Spleen (tissue), 11 donors: ENCODE measurements at regions not wholly inside any gene's neighbourhood (a gene's known extent, or its start where the extent isn't known, plus 50 kb on each side); places are given as distances from the start of the nearest gene placed in this dataset.

ENCODE experiments used
- DNase-seq: peaks from one replicate; pipeline ENCODE4 v3.0.0-alpha.2; 2020
- H3K27ac ChIP-seq, 8 donors: fragments of 200-600 bp; sonication (generic) in 7 of 8; 1 replicate in 4 of 8; 2 replicates in 4 of 8; pipeline versions ENCODE4 v1.5.0 to v1.8.0; 2016 to 2021; ENCODE audit warnings: inconsistent platforms in 4 of 8, mild to moderate bottlenecking in 4 of 8, moderate library complexity in 1 of 8
- H3K27me3 ChIP-seq, 7 donors: fragments of 200-600 bp; sonication (generic) in 6 of 7; replicated peaks in 1 of 7; 1 replicate in 4 of 7; 2 replicates in 3 of 7; pipeline versions ENCODE4 v1.5.0 to v1.8.0; 2016 to 2021; ENCODE audit warnings: inconsistent platforms in 3 of 7, mild to moderate bottlenecking in 1 of 7
- H3K36me3 ChIP-seq, 6 donors: fragments of 200-600 bp; sonication (generic) in 5 of 6; 1 replicate in 4 of 6; 2 replicates in 2 of 6; pipeline versions ENCODE4 v1.5.0 to v1.8.0; 2016 to 2021; ENCODE audit warnings: inconsistent platforms in 2 of 6
- H3K4me1 ChIP-seq, 6 donors: fragments of 200-600 bp; sonication (generic) in 5 of 6; 1 replicate in 3 of 6; 2 replicates in 3 of 6; pipeline versions ENCODE4 v1.5.0 to v1.8.0; 2016 to 2021; ENCODE audit warnings: inconsistent platforms in 3 of 6
- H3K4me3 ChIP-seq, 8 donors: fragments of 200-600 bp; sonication (generic) in 7 of 8; 1 replicate in 4 of 8; 2 replicates in 4 of 8; pipeline versions ENCODE4 v1.5.0 to v1.8.0; 2016 to 2021; ENCODE audit warnings: inconsistent platforms in 4 of 8, mild to moderate bottlenecking in 4 of 8, moderate library complexity in 2 of 8
- H3K9me3 ChIP-seq, 8 donors: fragments of 200-600 bp; sonication (generic) in 7 of 8; 1 replicate in 4 of 8; 2 replicates in 4 of 8; pipeline versions ENCODE4 v1.5.0 to v1.8.0; 2016 to 2021; ENCODE audit warnings: inconsistent platforms in 4 of 8
- POLR2A ChIP-seq, 3 donors: fragments of 450-650 bp; IDR thresholded peaks; one replicate each; pipeline ENCODE4 v1.5.1; 2017; ENCODE audit warnings: antibody characterized with exemption in 3 of 3, mild to moderate bottlenecking in 1 of 3
- POLR2AphosphoS5 ChIP-seq, 3 donors: sonication (generic); formaldehyde crosslinking; IDR thresholded peaks; one replicate each; pipeline ENCODE4 v1.5.1; 2017; ENCODE audit warnings: antibody characterized with exemption in 3 of 3
- WGBS, 5 donors: extraction: QIAGEN DNeasy Blood & Tissue Kit in 3 of 5; methylation state at CpG; one replicate each; pipeline versions ENCODE4 v1.1.5 to v1.1.7; 2013 to 2018; 5-methylcytosine and 5-hydroxymethylcytosine counted together
- intact Hi-C: fragments of 100-400 bp; cut with DNase I; formaldehyde crosslinking; loops from one replicate; pipeline ENCODE4 v1.15.0; 2023; ENCODE audit warnings: low total_unique reads
- TF ChIP-seq, protein P1 (sequence below), 11 experiments: fragments of 200-600 bp in 7 of 11; fragments of 450-650 bp in 4 of 11; sonication (generic) in 4 of 11; IDR thresholded peaks in 8 of 11; conservative IDR thresholded peaks in 3 of 11; 1 replicate in 7 of 11; 2 replicates in 4 of 11; pipeline versions ENCODE4 v1.4.0 to v1.8.0; 2016 to 2021; ENCODE audit warnings: antibody characterized with exemption in 11 of 11, inconsistent platforms in 4 of 11, mild to moderate bottlenecking in 1 of 11
- donor health status: healthy with polysubstance abuse.
- donor health status: DM: no; HTN: no; CAD: no; lungs with moderate emphysema.
- donor health status: DM: no; HTN: no; CAD: no.
- donor health status: Bipolar disorder and iron deficiency.
- donor health status: healthy.
- donor health status: DM: no; HTN: no; CAD: no.
- donor health status: DM: yes; HTN: yes; CAD: no.

DNA sequence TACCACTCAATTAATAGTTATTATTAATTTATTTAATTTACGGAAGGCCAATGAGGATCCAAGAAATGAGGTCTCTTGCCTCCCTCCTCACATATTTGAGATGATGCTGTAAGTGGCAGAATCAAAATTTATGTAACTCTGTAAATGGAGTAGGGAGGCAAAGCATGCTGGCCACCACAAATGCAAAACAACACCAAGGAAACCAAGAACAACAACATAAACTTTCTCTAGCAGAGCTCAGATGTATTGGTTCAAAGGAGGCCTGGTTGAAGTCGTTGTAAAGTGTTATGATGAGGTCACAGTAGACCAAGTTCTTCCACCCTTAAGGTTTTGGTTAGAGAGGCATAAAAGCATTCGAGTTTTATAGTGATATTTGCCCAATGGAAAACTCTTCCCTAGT, 194.8 kb upstream of the FAT1 start:
- Histone ChIP-seq H3K27ac (no peak overlapping the region), H3K4me3 (no peak overlapping the region), H3K36me3 (no peaks in the 10 kb centered on the region), H3K4me1 (no peaks in the 10 kb centered on the region), H3K27me3 (no peaks in the 10 kb centered on the region), H3K9me3 (no peaks in the 10 kb centered on the region)
- intact Hi-C loops: no loop called here
- TF ChIP-seq POLR2A (IDR thresholded peaks at IDR 0.05) (no peak), POLR2AphosphoS5 (IDR thresholded peaks at IDR 0.05) (no peak)
- TF ChIP-seq, protein P1, sequence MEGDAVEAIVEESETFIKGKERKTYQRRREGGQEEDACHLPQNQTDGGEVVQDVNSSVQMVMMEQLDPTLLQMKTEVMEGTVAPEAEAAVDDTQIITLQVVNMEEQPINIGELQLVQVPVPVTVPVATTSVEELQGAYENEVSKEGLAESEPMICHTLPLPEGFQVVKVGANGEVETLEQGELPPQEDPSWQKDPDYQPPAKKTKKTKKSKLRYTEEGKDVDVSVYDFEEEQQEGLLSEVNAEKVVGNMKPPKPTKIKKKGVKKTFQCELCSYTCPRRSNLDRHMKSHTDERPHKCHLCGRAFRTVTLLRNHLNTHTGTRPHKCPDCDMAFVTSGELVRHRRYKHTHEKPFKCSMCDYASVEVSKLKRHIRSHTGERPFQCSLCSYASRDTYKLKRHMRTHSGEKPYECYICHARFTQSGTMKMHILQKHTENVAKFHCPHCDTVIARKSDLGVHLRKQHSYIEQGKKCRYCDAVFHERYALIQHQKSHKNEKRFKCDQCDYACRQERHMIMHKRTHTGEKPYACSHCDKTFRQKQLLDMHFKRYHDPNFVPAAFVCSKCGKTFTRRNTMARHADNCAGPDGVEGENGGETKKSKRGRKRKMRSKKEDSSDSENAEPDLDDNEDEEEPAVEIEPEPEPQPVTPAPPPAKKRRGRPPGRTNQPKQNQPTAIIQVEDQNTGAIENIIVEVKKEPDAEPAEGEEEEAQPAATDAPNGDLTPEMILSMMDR (IDR thresholded peaks at IDR 0.05 in 8 of 11, conservative IDR thresholded peaks at IDR 0.05 in 3 of 11): no peak
- DNase-seq: no peak
- WGBS, 5 donors: 60 to 78% (median 68%) methylated on average over 3 of the region's 3 CpGs

GRCh38 chr4:186919340-186919739, 195.7 kb upstream of the FAT1 start:
- H3K36me3 ChIP-seq: no peaks in the 10 kb centered on the region
- no peak overlapping the region for H3K27ac ChIP-seq
- H3K9me3 ChIP-seq: no peaks in the 10 kb centered on the region
- no peak for TF ChIP-seq POLR2A (IDR thresholded peaks at IDR 0.05)
- TF ChIP-seq, protein P1 (IDR thresholded peaks at IDR 0.05 in 8 of 11, conservative IDR thresholded peaks at IDR 0.05 in 3 of 11): no peak
- no peak for TF ChIP-seq POLR2AphosphoS5 (IDR thresholded peaks at IDR 0.05)
- H3K4me1 ChIP-seq: no peaks in the 10 kb centered on the region
- WGBS, 5 donors: 91 to 96% (median 92%) methylated on average over 16 of the region's 16 CpGs
- H3K4me3 ChIP-seq: no peak overlapping the region
- DNase-seq: no peak
- no peaks in the 10 kb centered on the region for H3K27me3 ChIP-seq
- intact Hi-C loops: no loop called here

DNA sequence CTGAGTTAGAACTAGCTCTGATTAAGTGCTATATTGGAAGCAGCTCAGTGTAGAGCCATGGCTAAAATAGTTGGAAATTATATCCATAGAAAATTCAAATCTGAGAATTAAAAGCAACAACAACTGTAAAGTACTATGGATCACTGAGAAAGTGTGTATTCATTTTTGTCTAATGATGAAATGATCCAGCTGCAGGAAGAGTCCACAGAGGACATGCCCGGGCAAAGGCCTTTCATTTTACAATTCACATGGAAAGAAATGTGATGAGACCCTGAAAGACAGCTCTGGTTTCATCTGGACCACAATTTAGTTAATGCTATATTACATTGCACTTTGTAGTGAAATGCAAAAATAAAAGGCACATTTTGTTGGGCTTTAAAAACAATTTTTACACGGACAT, 196.8 kb upstream of the FAT1 start:
- no peak overlapping the region for H3K27ac ChIP-seq
- H3K36me3 ChIP-seq: no peaks in the 10 kb centered on the region
- WGBS, 5 donors: 62 to 83% (median 73%) methylated on average over 2 of the region's 2 CpGs
- intact Hi-C loops: no loop called here
- H3K4me1 ChIP-seq: no peaks in the 10 kb centered on the region
- H3K27me3 ChIP-seq: no peaks in the 10 kb centered on the region
- H3K9me3 ChIP-seq: no peaks in the 10 kb centered on the region
- TF ChIP-seq POLR2A (IDR thresholded peaks at IDR 0.05) (no peak), POLR2AphosphoS5 (IDR thresholded peaks at IDR 0.05) (no peak)
- TF ChIP-seq, protein P1 (IDR thresholded peaks at IDR 0.05 in 8 of 11, conservative IDR thresholded peaks at IDR 0.05 in 3 of 11): no peak
- no peak overlapping the region for H3K4me3 ChIP-seq
- no peak for DNase-seq

- TF ChIP-seq POLR2AphosphoS5 (IDR thresholded peaks at IDR 0.05): no peak
- TF ChIP-seq, protein P1 (IDR thresholded peaks at IDR 0.05 in 8 of 11, conservative IDR thresholded peaks at IDR 0.05 in 3 of 11): no peak
- TF ChIP-seq POLR2A (IDR thresholded peaks at IDR 0.05): no peak
- no peaks in the 10 kb centered on the region for H3K4me1 ChIP-seq
- intact Hi-C loops: no loop called here
- WGBS, 5 donors: 65 to 85% (median 74%) methylated on average over 5 of the region's 5 CpGs
- H3K9me3 ChIP-seq: no peaks in the 10 kb centered on the region
- no peak for DNase-seq
- H3K27ac ChIP-seq: no peak overlapping the region
- no peaks in the 10 kb centered on the region for H3K36me3 ChIP-seq
- H3K4me3 ChIP-seq: no peak overlapping the region
- H3K27me3 ChIP-seq: no peaks in the 10 kb centered on the region
Measured at GRCh38 chr4:186920992-186921391, 197.3 kb upstream of the FAT1 start.
